ENCODE measurements at regions not wholly inside any gene's neighbourhood (a gene's known extent, or its start where the extent isn't known, plus 50 kb on each side); places are given as distances from the start of the nearest gene placed in this dataset.

DNA sequence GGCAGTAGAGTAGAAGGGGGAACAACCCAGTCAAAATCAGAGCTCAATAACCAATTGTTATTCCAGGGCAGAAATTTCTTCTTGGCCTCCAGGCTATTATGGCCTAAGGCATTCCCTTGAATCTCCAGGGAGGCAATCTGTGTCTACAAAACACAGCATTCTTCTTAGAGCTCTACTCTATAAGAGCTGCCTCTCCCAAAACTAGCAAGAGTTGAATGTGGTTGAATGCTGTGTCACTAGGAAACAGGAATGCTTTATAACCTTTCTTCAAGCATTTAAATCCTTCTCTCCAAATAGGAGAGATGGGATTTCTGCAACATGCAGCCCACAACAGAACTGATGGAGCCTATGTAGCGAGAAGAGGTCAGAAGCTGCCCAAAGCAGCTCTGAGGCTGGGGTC is 97.1 kb upstream of the APC start:
- ATAC-seq (ENCODE audit: poor library complexity) (no peak), DNase-seq (no peak)
- intact Hi-C loops (cut with DNase I): no loop called here

DNA sequence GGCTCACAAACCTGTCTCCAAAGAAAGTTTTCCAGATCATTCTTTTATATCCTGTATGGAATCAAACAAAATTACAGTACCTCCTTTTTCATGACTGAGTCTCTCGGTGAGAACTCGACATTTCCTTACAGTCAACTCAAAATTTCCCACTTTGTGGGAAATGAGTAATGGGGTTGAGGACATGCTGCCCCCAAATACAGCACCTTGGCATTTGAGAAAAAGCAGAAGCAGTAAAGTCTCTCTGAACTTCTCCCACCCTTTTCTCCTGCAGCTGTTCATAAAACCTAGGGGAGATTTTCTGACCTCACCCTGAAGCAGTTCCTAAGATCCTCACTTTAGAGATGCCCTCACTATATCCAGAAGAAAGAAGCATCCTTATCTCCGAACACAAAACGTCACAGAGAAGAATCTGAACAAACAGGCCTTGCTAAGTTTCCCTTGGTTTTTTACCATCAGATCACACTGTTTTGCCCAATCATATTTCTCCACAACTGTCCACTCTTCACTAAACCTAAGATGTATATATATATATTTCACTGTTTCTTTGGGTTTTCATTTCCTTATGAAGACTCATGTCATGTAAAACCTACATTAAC is 96.1 kb upstream of the APC start:
- ATAC-seq (ENCODE audit: poor library complexity): no peak
- intact Hi-C loops (cut with DNase I): no loop called here

DNA sequence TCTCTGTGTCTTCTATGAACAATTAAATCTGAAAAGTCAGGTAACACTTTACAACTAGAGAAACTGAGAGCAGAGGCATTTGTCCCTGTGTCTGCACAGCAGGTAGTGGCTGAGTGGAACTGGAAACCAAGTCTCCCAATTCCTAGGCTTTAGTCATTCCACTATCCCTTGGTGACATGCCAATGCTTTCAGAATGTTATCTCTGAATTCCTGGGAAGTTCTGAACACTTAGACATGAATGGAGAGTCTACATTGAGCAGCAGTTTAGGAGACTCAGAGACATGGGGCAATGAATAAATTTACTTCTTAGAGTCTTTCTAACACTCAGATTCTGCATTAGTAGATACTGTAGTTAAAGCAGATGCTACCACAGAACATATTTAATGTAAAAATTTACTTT is 94.8 kb upstream of the APC start:
- ATAC-seq (ENCODE audit: poor library complexity): peak; percentile 76
- intact Hi-C loops (cut with DNase I): no loop called here
- DNase-seq: no peak

More for the DNA sequence above, 96.1 kb upstream of the APC start:
- DNase-seq: no peak

DNA sequence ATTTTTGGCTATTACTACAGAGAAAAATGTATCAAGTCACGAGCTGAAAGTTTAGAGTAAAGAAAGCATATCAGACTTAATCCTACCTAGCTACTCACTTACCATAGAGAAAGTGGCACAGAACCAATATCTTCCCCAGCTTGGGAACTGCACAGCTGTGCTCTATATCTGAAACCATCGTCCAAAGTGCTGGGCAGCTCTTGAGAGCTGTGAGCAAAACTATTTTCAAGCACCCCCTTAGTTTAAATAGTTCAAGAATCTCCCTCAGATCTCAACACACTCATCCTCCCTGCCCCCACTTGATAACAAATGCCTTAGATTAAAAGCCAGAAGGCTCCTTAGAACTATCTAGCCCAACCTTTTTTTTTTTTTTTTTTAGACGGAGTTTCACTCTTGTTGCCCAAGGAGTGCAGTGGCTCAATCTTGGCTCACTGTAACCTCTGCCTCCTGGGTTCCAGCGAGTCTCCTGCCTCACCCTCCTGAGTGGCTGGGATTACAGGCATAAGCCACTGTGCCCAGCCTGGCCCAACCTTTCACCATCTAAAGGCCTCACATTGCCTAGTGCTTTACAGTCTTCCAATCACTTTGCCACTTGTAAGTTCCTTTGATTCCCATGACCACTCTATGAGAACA is 94.2 kb upstream of the APC start:
- peak; percentile 22 for ATAC-seq (ENCODE audit: poor library complexity)
- intact Hi-C loops (cut with DNase I): no loop called here

DNA sequence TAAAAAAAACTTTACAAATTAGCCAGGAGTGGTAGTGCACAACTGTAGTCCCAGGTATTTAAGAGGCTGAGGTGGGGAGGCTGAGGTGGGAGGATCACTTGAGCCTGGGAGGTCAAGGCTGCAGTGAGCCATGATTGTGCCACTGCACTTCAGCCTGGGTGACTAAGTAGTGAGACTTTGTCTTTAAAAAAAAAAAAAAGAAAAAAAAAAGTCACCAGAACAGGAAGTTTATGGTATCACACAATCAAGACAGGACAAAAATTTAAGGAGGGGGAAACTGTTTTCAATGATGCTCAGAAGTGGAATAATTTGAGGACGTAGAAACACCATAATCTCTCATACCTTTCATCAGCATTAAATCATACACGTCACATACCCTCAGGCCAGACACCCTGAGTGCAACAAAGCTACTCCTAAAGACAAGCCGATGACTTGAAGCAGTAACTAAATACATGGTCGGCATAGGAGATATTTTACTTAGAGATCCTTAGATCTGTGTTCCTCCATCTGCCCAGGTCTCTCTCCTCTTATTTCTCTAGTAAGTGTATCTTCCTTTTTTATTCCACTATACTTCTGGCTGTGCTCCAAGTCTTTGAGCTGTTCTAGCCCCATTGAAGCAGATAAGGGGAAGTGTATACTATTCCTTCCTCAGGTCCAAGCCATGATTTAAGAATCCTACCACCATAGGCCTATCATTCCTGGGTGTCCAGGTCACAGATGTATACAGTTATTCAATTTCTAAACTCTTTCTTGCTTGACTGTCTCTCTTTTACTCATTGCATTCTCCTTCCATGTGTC is 91.3 kb upstream of the APC start:
- DNase-seq: no peak
- no peak for ATAC-seq (ENCODE audit: poor library complexity)
- intact Hi-C loops (cut with DNase I): no loop called here

More for the DNA sequence above, 94.2 kb upstream of the APC start:
- DNase-seq: no peak

DNA sequence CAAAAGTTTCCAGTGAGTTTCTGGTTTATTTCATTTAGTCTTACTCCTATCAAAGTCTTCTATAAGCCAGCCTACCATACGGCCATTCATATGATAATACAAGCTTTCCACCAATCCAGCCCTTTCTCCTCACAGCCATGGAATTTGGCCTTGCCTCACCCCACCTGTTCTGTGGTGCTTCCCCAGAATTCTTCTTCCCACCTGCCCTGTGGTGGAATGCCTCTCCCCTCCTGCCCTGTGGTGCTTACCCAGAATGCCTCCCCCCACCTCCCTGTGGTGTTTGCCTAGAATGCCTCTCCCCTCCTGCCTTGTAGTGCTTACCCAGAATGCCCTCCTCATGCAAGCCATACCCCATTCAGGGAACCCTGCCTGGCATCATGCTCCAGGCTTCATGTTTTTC is 90.3 kb upstream of the APC start:
- intact Hi-C loops (cut with DNase I): no loop called here
- no peak for ATAC-seq (ENCODE audit: poor library complexity)
- DNase-seq: no peak

DNA sequence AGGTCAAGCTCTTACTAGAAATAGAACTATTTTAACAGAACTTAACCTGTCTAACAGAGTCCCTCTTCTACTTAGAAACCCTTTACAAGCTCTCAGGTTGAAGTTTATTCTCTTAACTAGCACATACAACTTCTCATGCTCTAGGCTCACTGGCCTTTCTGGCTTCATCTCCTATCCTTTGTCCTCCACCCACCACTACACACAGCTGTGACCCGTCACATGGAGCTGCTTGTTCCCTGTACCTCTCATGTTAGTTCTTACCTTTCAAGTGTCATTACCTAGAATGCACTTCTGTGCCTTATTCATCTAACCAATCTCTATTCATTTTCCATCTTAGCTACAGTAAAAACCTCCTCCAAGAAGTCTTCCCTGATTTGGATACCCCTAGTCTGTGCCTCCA is 89.4 kb upstream of the APC start:
- intact Hi-C loops (cut with DNase I): no loop called here
- no peak for ATAC-seq (ENCODE audit: poor library complexity)

DNA sequence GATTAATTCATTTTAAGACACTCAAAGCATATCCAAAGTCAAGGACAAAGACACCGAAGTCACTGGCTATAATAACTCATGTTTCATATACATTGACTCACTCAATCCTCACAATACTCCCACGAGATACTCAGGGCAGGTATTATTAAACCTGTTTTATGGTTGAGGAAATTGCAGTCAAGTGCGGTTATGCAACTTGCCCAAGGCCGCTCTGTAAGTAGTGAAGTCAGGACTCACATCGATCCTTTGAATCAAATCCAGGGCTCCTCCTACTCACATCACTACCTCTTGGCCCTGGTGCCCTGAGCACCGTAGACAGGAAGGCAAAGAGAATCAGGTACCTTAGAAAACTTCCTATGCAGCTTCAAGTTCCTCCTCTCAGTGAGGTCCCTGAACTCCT is 87.8 kb upstream of the APC start:
- ATAC-seq (ENCODE audit: poor library complexity) (peak; percentile 36), DNase-seq (no peak)
- intact Hi-C loops (cut with DNase I): no loop called here

More for the DNA sequence above, 89.4 kb upstream of the APC start:
- no peak for DNase-seq

DNA sequence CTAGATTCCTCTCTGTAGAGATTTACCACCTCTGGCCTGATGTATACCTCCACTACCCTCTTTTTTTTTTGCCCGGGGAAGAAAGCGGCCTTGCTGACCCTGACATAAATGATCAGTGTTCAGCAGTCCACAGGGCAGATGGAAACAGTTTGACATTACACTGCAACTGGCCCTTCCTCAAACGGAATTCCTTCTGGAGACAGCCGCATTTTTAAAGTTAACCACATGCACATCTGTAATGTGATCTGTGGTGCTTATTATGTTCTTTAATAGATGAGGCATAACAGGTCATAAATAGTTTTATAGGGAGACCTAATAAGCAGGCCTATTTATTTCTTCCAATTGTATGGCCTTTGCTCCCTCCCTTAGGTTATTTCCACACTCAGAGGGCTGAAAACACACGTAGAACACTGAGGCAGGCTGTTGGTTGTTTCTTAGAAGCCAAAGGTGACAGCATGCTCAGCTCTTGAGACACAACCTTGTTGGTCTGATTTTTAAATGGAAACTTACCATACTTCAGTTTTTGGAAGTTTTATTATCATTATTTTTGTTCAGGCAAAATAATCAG is 84.0 kb upstream of the APC start:
- no peak for ATAC-seq (ENCODE audit: poor library complexity)
- no peak for DNase-seq
- intact Hi-C loops (cut with DNase I): no loop called here

DNA sequence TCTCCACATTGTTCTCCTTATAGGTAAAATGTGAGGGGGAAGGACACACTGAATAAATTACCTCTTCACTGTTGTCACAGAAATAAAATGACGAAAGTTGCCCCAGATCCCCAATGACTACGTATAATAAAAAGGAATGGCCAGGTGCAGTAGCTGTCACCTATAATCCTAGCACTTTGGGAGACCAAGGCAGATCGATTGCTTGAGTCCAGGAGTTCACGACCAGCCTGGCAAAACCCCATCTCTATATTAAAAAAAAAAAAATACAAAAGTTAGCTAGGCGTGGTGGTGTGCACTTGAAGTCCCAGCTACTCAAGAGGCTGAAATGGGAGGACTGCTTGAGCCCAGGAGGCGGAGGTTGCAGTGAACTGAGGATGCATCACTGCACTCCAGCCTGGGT is 82.2 kb upstream of the APC start:
- ATAC-seq (ENCODE audit: poor library complexity): no peak
- intact Hi-C loops (cut with DNase I): no loop called here
- no peak for DNase-seq

DNA sequence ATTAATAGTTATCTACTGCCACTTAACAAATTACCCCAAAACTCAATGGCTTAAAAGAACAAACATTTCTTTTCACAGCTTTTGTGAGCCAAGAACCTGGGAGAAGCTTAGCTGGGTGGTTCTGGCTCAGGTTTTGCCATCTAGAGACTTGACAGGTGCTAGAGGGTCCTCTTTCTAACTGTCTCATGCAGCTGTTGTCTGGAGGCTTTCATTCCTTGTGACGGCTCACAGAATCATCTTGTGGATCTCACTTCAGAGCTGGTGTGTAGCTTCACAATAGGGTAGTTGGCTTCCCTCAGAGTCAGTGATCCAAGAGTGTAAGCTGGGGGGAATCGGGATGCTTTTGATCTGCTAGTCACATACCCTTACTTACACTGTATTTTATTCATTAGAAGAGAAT is 81.2 kb upstream of the APC start:
- no peak for DNase-seq

DNA sequence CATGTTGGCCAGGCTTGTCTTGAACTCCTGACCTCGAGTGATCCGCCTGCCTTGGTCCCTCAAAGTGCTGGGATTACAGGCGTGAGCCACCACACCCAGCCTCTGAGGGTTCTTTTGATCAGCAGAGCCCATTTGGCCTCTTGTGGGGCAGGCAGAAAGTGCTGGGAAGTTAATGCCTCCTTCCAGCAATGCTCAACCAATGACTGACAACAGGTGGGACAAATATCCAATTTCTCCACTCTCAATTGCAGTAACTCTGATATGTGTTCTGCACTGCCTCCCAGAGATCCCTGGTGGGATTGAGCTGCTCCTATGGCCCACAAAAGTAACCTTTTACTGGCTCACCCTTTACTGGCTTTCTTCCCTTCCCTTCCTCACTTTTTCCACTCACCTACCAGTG is 79.9 kb upstream of the APC start:
- ATAC-seq (ENCODE audit: poor library complexity): no peak
- DNase-seq: no peak
- intact Hi-C loops (cut with DNase I): no loop called here

More for the DNA sequence above, 81.2 kb upstream of the APC start:
- intact Hi-C loops (cut with DNase I): no loop called here
- ATAC-seq (ENCODE audit: poor library complexity): no peak

DNA sequence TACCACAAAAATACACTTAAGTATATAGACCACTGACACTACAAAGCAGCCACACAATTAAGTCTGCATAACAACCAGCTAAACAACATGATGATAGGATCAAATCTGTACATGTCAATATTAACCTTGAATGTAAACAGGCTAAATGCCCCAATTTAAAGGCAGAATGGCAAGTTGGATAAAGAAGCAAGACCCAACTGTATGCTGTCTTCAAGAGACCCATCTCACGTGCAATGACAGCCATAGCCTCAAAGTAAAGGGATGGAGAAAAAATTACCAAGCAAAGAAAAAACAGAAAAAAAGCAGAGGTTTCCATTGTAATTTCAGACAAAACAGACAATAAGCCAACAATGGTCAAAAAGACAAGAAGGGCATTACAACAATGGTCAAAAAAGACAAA is 77.3 kb upstream of the APC start:
- intact Hi-C loops (cut with DNase I): no loop called here
- ATAC-seq (ENCODE audit: poor library complexity) (no peak), DNase-seq (no peak)

DNA sequence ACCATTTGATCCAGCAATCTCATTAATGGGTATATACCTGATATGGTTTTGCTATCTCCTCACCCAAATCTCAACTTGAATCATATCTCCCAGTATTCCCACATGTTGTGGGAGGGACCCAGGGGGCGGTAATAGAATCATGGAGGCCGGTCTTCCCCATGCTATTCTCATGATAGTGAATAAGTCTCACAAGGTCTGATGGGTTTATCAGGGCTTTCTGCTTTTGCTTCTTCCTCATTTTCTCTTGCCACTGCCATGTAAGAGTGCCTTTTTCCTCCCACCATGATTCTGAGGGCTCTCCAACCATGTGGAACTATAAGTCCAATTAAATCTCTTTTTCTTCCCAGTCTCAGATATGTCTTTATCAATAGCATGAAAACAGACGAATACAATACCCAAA is 74.5 kb upstream of the APC start:
- DNase-seq: no peak
- no peak for ATAC-seq (ENCODE audit: poor library complexity)
- intact Hi-C loops (cut with DNase I): no loop called here

DNA sequence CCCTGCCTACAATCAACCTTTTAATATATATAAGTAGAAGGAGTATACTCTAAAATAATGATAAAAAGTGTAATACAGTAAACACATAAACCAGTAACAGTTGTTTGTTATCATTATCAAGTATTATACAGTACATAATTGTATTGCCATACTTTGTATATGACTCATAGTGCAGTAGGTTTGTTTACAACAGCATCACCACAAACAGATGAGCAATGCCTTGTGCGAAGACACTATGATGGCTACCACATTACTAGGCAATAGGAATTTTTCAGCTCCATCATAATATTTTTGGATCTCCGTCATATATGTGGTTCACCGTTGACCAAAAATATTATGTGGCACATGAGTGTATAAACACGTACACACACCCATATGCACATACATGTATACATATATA is 69.7 kb upstream of the APC start:
- ATAC-seq (ENCODE audit: poor library complexity) (no peak), DNase-seq (no peak)
- intact Hi-C loops (cut with DNase I): no loop called here

DNA sequence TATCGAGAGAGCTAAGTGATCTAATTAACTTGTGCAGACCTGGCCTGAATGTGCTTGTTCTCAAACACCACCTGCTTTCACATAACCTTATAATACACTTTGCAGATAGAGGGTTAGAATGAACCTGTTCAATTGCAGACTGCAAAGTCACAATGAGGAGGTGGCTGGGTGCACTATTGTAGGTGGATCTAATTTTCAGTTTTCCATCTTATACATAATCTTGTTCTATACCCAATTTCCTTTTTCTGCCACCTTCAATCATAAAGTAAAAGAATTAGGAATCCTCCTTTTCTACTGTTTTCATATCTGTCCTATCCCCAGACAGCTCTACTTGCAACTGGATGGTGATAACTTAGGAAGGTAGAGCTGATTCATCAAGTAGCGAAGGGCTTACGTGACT is 68.8 kb upstream of the APC start:
- DNase-seq (no peak), ATAC-seq (ENCODE audit: poor library complexity) (no peak)
- intact Hi-C loops (cut with DNase I): no loop called here

DNA sequence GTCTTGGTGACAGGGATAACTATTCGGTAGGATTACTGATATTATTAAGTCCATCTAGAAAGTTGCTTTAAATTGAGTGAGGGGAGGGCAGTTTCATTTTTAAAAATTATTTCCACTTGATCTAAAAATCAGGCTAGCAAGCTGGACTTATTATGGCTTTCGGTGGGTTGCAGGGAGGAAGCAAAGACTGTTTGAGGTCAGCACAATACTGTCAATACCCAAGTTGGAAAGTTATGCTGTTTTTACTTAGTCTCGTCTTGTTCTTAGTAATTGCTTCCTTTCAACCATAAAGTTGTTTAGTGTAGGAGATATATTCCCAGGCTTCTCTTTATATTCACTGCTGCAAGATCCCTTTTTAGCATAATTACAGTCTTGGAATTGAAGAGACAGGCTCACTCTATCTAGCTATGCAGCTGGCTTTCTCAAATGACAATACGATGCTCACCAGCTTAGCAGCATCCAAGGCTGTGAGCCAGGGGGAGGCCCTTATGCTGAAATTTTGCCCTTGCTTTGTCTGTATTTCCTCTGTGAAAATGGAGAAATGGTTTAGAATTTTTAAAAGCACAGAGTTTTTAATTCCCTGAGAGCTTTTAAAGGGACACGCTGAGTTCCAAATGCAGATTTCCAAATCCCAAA is 68.2 kb upstream of the APC start:
- intact Hi-C loops (cut with DNase I): no loop called here
- no peak for ATAC-seq (ENCODE audit: poor library complexity)
- no peak for DNase-seq

DNA sequence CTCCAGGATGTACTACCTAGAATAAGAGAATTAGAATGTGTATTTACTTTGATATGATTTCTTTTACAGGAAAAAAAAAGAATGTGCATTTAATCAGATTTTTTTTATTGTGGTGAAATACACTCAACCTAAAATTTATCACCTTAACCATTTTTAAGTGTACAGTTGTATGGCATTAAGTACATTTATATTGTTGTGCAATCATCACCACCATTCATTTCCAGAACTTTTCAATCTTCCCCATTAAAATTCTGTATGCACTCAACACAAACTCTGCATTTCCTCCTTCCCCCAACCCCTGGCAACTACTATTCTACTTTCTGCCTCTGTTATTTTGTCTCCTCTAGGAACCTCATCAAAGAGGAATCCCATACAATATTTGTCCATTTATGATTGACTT is 66.0 kb upstream of the APC start:
- intact Hi-C loops (cut with DNase I): no loop called here
- no peak for ATAC-seq (ENCODE audit: poor library complexity)
- no peak for DNase-seq

DNA sequence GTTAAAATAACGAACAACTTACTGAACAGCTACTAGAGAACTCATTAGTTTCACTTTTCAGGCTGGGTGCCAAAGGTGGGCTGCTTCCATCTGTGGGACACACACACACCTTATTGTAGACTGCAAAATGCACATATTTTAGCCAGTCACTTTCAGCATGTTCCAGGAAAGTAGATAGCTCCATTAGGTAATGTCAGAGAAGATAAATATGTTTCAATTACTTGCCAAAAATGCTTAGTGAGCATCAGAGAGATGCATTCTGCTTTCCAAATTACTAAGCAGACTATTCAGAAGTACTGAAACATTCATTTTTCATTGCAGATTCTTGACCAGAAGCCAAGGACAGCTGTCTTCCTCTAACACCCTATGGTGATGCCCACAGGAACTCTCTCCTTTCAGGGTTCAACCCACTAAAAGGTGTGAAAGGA is 56.2 kb upstream of the APC start:
- intact Hi-C loops (cut with DNase I): no loop called here
- DNase-seq (no peak), ATAC-seq (ENCODE audit: poor library complexity) (no peak)

All from Right ventricle myocardium superior (tissue), 1 donor.